A549 (cell line): ENCODE measurements at regions not wholly inside any gene's neighbourhood (a gene's known extent, or its start where the extent isn't known, plus 50 kb on each side); places are given as distances from the start of the nearest gene placed in this dataset.
A peak's percentile ranks its signal among the peaks of the same experiment; 100 is the strongest.

Experiments used
- ATAC-seq, 2 experiments: fragments of 200-7000 bp in 1 of 2; fragments of >200 bp in 1 of 2; cut with Nextera tagmentation in 1 of 2; cut with Tn5 transposase in 1 of 2; 3 replicates each; pipeline versions ENCODE4 v1.8.0 to v1.9.1; 2018 to 2020; ENCODE audit warnings: mild to moderate bottlenecking in 1 of 2, moderate library complexity in 1 of 2
- CTCF ChIA-PET: fragments of 300-600 bp; sonication (Branson Sonifier 250); formaldehyde crosslinking; extraction: SDS; loops from one replicate; lab custom pipeline; 2021; ENCODE audit warnings: antibody characterized with exemption, inconsistent platforms; lab: Yijun Ruan, JAX
- POLR2A ChIA-PET: fragments of 350-600 bp; formaldehyde crosslinking; extraction: SDS; loops from one replicate; lab custom pipeline; 2021; ENCODE audit warnings: antibody characterized with exemption, inconsistent platforms; lab: Yijun Ruan, JAX
- DNase-seq, 2 experiments: peaks; one replicate each; pipeline versions ENCODE4 v3.0.0 to v3.0.0-alpha.2; 2011 to 2016; ENCODE audit warnings: low read depth in 1 of 2, low spot score in 1 of 2
- FAIRE-seq: peaks from 2 replicates; lab custom pipeline; 2011; peaks lifted over from hg19 to GRCh38; lab: Jason Lieb, UNC
- H3K27ac ChIP-seq, 2 experiments: fragments of >200 bp; sonication (Bioruptor Twin); formaldehyde crosslinking; 3 replicates each; pipeline ENCODE4 v1.5.1; 2016 to 2017
- H3K4me1 ChIP-seq: fragments of >200 bp; sonication (Bioruptor Twin); formaldehyde crosslinking; 3 replicates; pipeline ENCODE4 v1.6.1; 2016
- H3K4me2 ChIP-seq: fragments of >200 bp; sonication (Bioruptor Twin); formaldehyde crosslinking; 3 replicates; pipeline ENCODE4 v1.6.1; 2016
- H3K4me3 ChIP-seq: fragments of >200 bp; sonication (Bioruptor Twin); formaldehyde crosslinking; 3 replicates; pipeline ENCODE4 v1.5.1; 2016
- H3K9me3 ChIP-seq: fragments of >200 bp; sonication (Bioruptor Twin); formaldehyde crosslinking; 3 replicates; pipeline ENCODE4 v1.6.1; 2016
- CEBPB ChIP-seq, 2 experiments: fragments of >200 bp in 1 of 2; sonication (Bioruptor Twin) in 1 of 2; formaldehyde crosslinking in 1 of 2; IDR thresholded peaks; 2 replicates each; pipeline ENCODE4 v1.6.1; 2012 to 2016
- CHD4 ChIP-seq: fragments of 200-600 bp; sonication (generic); IDR thresholded peaks from 2 replicates; pipeline ENCODE4 v1.6.1; 2016; ENCODE audit warnings: antibody characterized with exemption, mild to moderate bottlenecking, borderline replicate concordance
- E2F6 ChIP-seq: IDR thresholded peaks from 2 replicates; pipeline ENCODE4 v1.6.1; 2012; ENCODE audit warnings: low read depth, borderline replicate concordance
- GATA3 ChIP-seq: IDR thresholded peaks from 2 replicates; pipeline ENCODE4 v1.6.1; 2012; ENCODE audit warnings: borderline replicate concordance
- HES2 ChIP-seq: fragments of >200 bp; sonication (Bioruptor Twin); formaldehyde crosslinking; IDR thresholded peaks from 2 replicates; pipeline ENCODE4 v1.6.1; 2016
- HOXA7 ChIP-seq: fragments of 250-450 bp; sonication (Bioruptor Pico); IDR thresholded peaks from 2 replicates; pipeline ENCODE4 v1.5.0; 2020; ENCODE audit warnings: mild to moderate bottlenecking, moderate library complexity
- HOXB13 ChIP-seq: fragments of 250-450 bp; sonication (Bioruptor Pico); IDR thresholded peaks from 2 replicates; pipeline ENCODE4 v1.5.0; 2020; ENCODE audit warnings: low read depth, mild to moderate bottlenecking, moderate library complexity
- JUN ChIP-seq, 2 experiments: fragments of >200 bp; sonication (Bioruptor Twin); formaldehyde crosslinking; IDR thresholded peaks; 2 replicates in 1 of 2; 3 replicates in 1 of 2; pipeline ENCODE4 v1.6.1; 2016 to 2017
- JUNB ChIP-seq: fragments of >200 bp; sonication (Bioruptor Twin); formaldehyde crosslinking; IDR thresholded peaks from 2 replicates; pipeline ENCODE4 v1.6.1; 2016
- KDM1A ChIP-seq: fragments of 200-600 bp; sonication (generic); IDR thresholded peaks from 2 replicates; pipeline ENCODE4 v1.6.1; 2016; ENCODE audit warnings: low read depth, mild to moderate bottlenecking
- MAFK ChIP-seq: fragments of 450-650 bp; IDR thresholded peaks from 2 replicates; pipeline ENCODE4 v1.6.1; 2014; ENCODE audit not compliant: partially characterized antibody
- MAZ ChIP-seq: fragments of 150-350 bp; IDR thresholded peaks from 2 replicates; pipeline ENCODE4 v1.6.1; 2014; ENCODE audit warnings: antibody characterized with exemption, low read depth, low read length, borderline replicate concordance
- MYC ChIP-seq: IDR thresholded peaks from 2 replicates; pipeline ENCODE4 v1.6.1; 2012; ENCODE audit warnings: mild to moderate bottlenecking, inconsistent platforms, low read length, improper control_type of control experiment, borderline replicate concordance
- PHF8 ChIP-seq: fragments of 200-600 bp; sonication (generic); IDR thresholded peaks from 2 replicates; pipeline ENCODE4 v1.6.1; 2016; ENCODE audit warnings: low read depth, mild to moderate bottlenecking, antibody characterized with exemption, moderate library complexity, borderline replicate concordance
- POLR2A ChIP-seq: IDR thresholded peaks from 2 replicates; pipeline ENCODE4 v1.6.1; 2012; ENCODE audit warnings: mild to moderate bottlenecking, low read length
- RCOR1 ChIP-seq: fragments of 150-350 bp; IDR thresholded peaks from 2 replicates; pipeline ENCODE4 v1.6.1; 2014; ENCODE audit warnings: antibody characterized with exemption, low read length, low read depth
- SMC3 ChIP-seq: fragments of >200 bp; sonication (Bioruptor Twin); formaldehyde crosslinking; IDR thresholded peaks from 3 replicates; pipeline ENCODE4 v1.6.1; 2018; ENCODE audit warnings: inconsistent platforms
- SREBF2 ChIP-seq: fragments of 450-650 bp; IDR thresholded peaks from 2 replicates; pipeline ENCODE4 v1.6.1; 2014; ENCODE audit warnings: mild to moderate bottlenecking, moderate library complexity
- WGBS: methylation state at CpG from one replicate; pipeline ENCODE4 v1.1.6; 2017; ENCODE audit errors: missing lambda C conversion rate; 5-methylcytosine and 5-hydroxymethylcytosine counted together
- TF ChIP-seq, protein P1 (sequence below): IDR thresholded peaks from 2 replicates; pipeline ENCODE4 v1.6.1; 2012
- TF ChIP-seq, protein P2 (sequence below): fragments of 150-350 bp; IDR thresholded peaks from 2 replicates; pipeline ENCODE4 v1.6.1; 2014; ENCODE audit warnings: low read depth, mild to moderate bottlenecking, low read length
- TF ChIP-seq, protein P3 (sequence below): IDR thresholded peaks from 2 replicates; pipeline ENCODE4 v1.6.1; 2012

DNA sequence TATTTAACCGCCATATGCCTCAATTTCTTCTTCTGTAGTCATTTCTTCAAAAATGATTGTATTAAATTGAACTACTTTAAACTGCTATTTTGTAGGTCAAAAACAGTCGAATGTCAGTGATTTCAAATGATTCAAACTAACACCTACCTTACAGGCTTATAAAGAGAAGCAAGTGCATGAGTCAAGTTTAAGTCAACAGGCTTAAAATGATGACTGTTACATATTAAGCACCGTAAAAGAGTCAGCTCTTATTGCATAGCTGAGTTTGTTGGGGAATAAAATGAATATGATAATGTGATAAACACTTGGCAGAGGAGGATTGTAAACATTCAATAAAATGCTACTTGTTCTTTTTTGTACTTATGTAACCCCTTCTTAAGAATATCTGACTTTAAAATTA lies 90.1 kb upstream of the ANKRD1 start:
- FAIRE-seq: peak; percentile 46

GRCh38 chr10:91012502-91012901 lies 91.6 kb upstream of the ANKRD1 start:
- peaks cover 7% of the 10 kb centered on the region for H3K4me1 ChIP-seq
- H3K4me2 ChIP-seq: no peak overlapping the region
- FAIRE-seq (no peak), ATAC-seq (no peak), DNase-seq (no peak)
- TF ChIP-seq, protein P1, sequence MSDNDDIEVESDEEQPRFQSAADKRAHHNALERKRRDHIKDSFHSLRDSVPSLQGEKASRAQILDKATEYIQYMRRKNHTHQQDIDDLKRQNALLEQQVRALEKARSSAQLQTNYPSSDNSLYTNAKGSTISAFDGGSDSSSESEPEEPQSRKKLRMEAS: no peak
- no peak for TF ChIP-seq MAZ
- no peak for TF ChIP-seq HOXA7 (CRISPR knock-in tag)
- no peak for TF ChIP-seq POLR2A
- H3K27ac ChIP-seq: no peak overlapping the region
- WGBS: 70% methylated on average over 4 of the region's 4 CpGs
- POLR2A ChIA-PET: no interaction called here
- H3K4me3 ChIP-seq: no peak overlapping the region
- H3K9me3 ChIP-seq: no peaks in the 10 kb centered on the region
- CTCF ChIA-PET: interaction anchor here (0.6 to 1.8 kb wide), 2 partner anchors 9 to 238 kb away, joined by 3 to 4 read pairs; no protein-coding TSS in a partner anchor

More for the DNA sequence above, 90.1 kb upstream of the ANKRD1 start:
- Histone ChIP-seq H3K4me3 (no peak overlapping the region), H3K9me3 (no peaks in the 10 kb centered on the region), H3K4me1 (peaks cover 11% of the 10 kb centered on the region), H3K27ac (no peak overlapping the region), H3K4me2 (no peak overlapping the region)
- ChIA-PET CTCF (interaction anchor here (1.0 to 2.3 kb wide), 5 partner anchors 9 to 99 kb away, joined by 3 to 12 read pairs (median 4); no protein-coding TSS in a partner anchor), POLR2A (no interaction called here)
- 35% methylated on average over 3 of the region's 3 CpGs for WGBS
- DNase-seq (no peak), ATAC-seq (no peak; a peak in 1 of 6 replicates)
- TF ChIP-seq RCOR1 (no peak), HES2 (no peak), MAFK (peak; percentile 80)

DNA sequence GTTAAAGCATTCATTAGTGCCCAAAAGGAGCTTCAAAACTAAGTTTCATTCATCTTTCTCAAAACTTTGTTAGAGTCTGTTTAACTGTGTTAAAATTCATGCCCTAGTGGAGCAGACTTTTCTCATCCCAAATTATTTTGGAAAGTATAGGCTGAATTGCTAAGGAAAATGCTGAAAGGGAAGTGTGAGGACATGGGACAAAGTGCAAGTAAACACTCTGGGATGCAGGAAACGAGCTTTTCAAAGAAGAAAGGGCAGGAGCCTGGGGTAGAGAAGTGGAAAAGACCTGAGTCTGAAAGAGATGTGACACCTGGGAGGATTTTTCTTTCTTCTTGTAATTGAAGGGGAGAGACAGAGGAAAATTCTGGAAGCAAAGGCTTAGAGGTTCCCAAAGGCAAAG lies 93.1 kb upstream of the ANKRD1 start:
- Histone ChIP-seq H3K4me1 (peaks cover 7% of the 10 kb centered on the region), H3K4me3 (no peak overlapping the region), H3K4me2 (no peak overlapping the region), H3K9me3 (no peaks in the 10 kb centered on the region), H3K27ac (no peak overlapping the region)
- FAIRE-seq: no peak
- POLR2A ChIA-PET: no interaction called here
- 9% methylated on average over 1 of the region's 1 CpG for WGBS
- CTCF ChIA-PET: interaction anchor here (1.2 to 1.8 kb wide), 2 partner anchors 8 to 10 kb away, joined by 4 read pairs; no protein-coding TSS in a partner anchor
- ATAC-seq: no peak
- TF ChIP-seq PHF8: no peak
- TF ChIP-seq, all 56 proteins: peak for 0
- no peak for DNase-seq

- CTCF ChIA-PET: interaction anchor here (2.7 kb wide), 1 partner anchor 11 kb away, joined by 13 read pairs; no protein-coding TSS in a partner anchor
- POLR2A ChIA-PET: no interaction called here
- 83% methylated on average over 3 of the region's 3 CpGs for WGBS
Measured at GRCh38 chr10:91017198-91017597, 96.3 kb upstream of the ANKRD1 start.

GRCh38 chr10:91021901-91022300 lies 101.0 kb upstream of the ANKRD1 start:
- Histone ChIP-seq H3K27ac (no peak overlapping the region), H3K4me3 (no peak overlapping the region), H3K9me3 (no peaks in the 10 kb centered on the region), H3K4me2 (no peak overlapping the region), H3K4me1 (no peaks in the 10 kb centered on the region)
- ChIA-PET POLR2A (no interaction called here), CTCF (interaction anchor here (1.1 to 1.3 kb wide), 2 partner anchors 10 to 12 kb away, joined by 3 to 4 read pairs; no protein-coding TSS in a partner anchor)
- FAIRE-seq: no peak
- 91% methylated on average over 3 of the region's 3 CpGs for WGBS
- TF ChIP-seq KDM1A: no peak
- TF ChIP-seq, protein P1: no peak
- TF ChIP-seq PHF8: no peak
- no peak for TF ChIP-seq MAZ
- no peak for TF ChIP-seq SREBF2
- no peak for TF ChIP-seq CHD4
- TF ChIP-seq, protein P2, sequence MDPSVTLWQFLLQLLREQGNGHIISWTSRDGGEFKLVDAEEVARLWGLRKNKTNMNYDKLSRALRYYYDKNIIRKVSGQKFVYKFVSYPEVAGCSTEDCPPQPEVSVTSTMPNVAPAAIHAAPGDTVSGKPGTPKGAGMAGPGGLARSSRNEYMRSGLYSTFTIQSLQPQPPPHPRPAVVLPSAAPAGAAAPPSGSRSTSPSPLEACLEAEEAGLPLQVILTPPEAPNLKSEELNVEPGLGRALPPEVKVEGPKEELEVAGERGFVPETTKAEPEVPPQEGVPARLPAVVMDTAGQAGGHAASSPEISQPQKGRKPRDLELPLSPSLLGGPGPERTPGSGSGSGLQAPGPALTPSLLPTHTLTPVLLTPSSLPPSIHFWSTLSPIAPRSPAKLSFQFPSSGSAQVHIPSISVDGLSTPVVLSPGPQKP: no peak
- no peak for DNase-seq
- no peak for ATAC-seq

More at GRCh38 chr10:91017198-91017597, 96.3 kb upstream of the ANKRD1 start:
- DNase-seq (no peak), ATAC-seq (no peak), FAIRE-seq (no peak)
- Histone ChIP-seq H3K27ac (no peak overlapping the region), H3K4me1 (no peaks in the 10 kb centered on the region), H3K4me2 (no peak overlapping the region), H3K9me3 (no peaks in the 10 kb centered on the region), H3K4me3 (no peak overlapping the region)
- TF ChIP-seq SMC3 (no peak), MYC (no peak), E2F6 (no peak), JUNB (no peak), SREBF2 (no peak), GATA3 (no peak), CEBPB (IDR thresholded peaks at IDR 0.05) (no peak), JUN (IDR thresholded peaks at IDR 0.05) (no peak), HOXB13 (no peak)
- TF ChIP-seq, protein P3, sequence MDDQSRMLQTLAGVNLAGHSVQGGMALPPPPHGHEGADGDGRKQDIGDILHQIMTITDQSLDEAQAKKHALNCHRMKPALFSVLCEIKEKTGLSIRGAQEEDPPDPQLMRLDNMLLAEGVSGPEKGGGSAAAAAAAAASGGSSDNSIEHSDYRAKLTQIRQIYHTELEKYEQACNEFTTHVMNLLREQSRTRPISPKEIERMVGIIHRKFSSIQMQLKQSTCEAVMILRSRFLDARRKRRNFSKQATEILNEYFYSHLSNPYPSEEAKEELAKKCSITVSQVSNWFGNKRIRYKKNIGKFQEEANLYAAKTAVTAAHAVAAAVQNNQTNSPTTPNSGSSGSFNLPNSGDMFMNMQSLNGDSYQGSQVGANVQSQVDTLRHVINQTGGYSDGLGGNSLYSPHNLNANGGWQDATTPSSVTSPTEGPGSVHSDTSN: no peak
- TF ChIP-seq, all 56 proteins: peak for 0
